GM12874 (cell line): ENCODE measurements at regions not wholly inside any gene's neighbourhood (a gene's known extent, or its start where the extent isn't known, plus 50 kb on each side); places are given as distances from the start of the nearest gene placed in this dataset.

Source experiments
- CTCF ChIP-seq: IDR thresholded peaks from 2 replicates; pipeline ENCODE4 v1.5.1; 2011; ENCODE audit warnings: low read depth, mild to moderate bottlenecking, control low read depth, low read length, moderate library complexity; ENCODE audit not compliant: insufficient read depth

- no peak for TF ChIP-seq CTCF
These were observed 207.4 kb upstream of the RFC3 start for GRCh38 chr13:33610438-33611120.

GRCh38 chr13:33611121-33611805 lies 206.7 kb upstream of the RFC3 start:
- no peak for TF ChIP-seq CTCF

- no peak for TF ChIP-seq CTCF
These were observed 205.0 kb upstream of the RFC3 start for GRCh38 chr13:33612641-33613638.

GRCh38 chr13:33615436-33615835 lies 202.5 kb upstream of the RFC3 start:
- no peak for TF ChIP-seq CTCF

GRCh38 chr13:33616130-33616529 lies 201.8 kb upstream of the RFC3 start:
- no peak for TF ChIP-seq CTCF

GRCh38 chr13:33617055-33617454 lies 200.9 kb upstream of the RFC3 start:
- no peak for TF ChIP-seq CTCF

GRCh38 chr13:33624253-33624652 lies 193.7 kb upstream of the RFC3 start:
- TF ChIP-seq CTCF: no peak
